Thoracic aorta (tissue), 2 donors: ENCODE measurements at regions not wholly inside any gene's neighbourhood (a gene's known extent, or its start where the extent isn't known, plus 50 kb on each side); places are given as distances from the start of the nearest gene placed in this dataset.

Source experiments
- ATAC-seq: fragments of 150-250 bp; one replicate; pipeline ENCODE4 v1.8.0; 2017; ENCODE audit warnings: low read depth; ENCODE audit not compliant: insufficient number of reproducible peaks, low FRiP score
- DNase-seq: peaks from one replicate; pipeline ENCODE4 v3.0.0-alpha.2; 2020; ENCODE audit warnings: low spot score
- H3K27ac ChIP-seq, 2 donors: fragments of 200-600 bp; sonication (generic); 1 replicate in 1 of 2; 2 replicates in 1 of 2; pipeline ENCODE4 v1.5.1; 2016; ENCODE audit warnings: mild to moderate bottlenecking in 2 of 2, moderate library complexity in 2 of 2
- H3K27me3 ChIP-seq: fragments of 200-600 bp; sonication (generic); replicated peaks from 2 replicates; pipeline ENCODE4 v1.6.0; 2016; ENCODE audit warnings: mild to moderate bottlenecking; ENCODE audit not compliant: insufficient read depth
- H3K36me3 ChIP-seq: fragments of 200-600 bp; sonication (generic); one replicate; pipeline ENCODE4 v1.5.1; 2016
- H3K4me1 ChIP-seq, 2 donors: fragments of 200-600 bp; sonication (generic); 1 replicate in 1 of 2; 2 replicates in 1 of 2; pipeline versions ENCODE4 v1.5.1 to v1.6.0; 2016; ENCODE audit warnings: low read depth in 2 of 2, mild to moderate bottlenecking in 1 of 2; ENCODE audit not compliant: control insufficient read depth in 1 of 2
- H3K4me3 ChIP-seq: fragments of 200-600 bp; sonication (generic); 2 replicates; pipeline ENCODE4 v1.5.1; 2016; ENCODE audit warnings: mild to moderate bottlenecking
- H3K9me3 ChIP-seq: fragments of 200-600 bp; sonication (generic); 2 replicates; pipeline ENCODE4 v1.5.1; 2016
- TF ChIP-seq, protein P1 (sequence below): fragments of 200-600 bp; sonication (generic); IDR thresholded peaks from one replicate; pipeline ENCODE4 v1.5.1; 2019; ENCODE audit warnings: antibody characterized with exemption

DNA sequence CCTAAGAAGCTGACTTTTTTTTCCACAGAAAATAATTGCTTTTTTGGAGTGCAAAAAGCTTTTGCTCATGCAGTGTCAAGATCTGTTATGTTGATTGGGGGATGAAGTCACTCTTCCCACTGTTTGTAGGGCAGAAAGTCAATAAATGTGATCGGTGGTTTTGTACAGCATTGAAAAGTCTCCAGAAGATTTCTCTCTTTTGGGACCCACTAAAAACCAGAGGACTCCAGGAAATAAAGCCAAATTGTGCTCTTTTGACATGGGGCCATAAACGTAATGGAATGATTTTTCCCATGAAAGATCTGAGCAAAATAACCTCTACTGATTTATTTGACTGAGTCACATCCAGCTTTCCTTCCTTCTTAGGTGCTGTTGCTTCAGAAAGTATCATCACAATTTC, 122.5 kb downstream of the SNAPC1 start:
- no peak for ATAC-seq
- no peaks in the 10 kb centered on the region for H3K27me3 ChIP-seq
- TF ChIP-seq, protein P1, sequence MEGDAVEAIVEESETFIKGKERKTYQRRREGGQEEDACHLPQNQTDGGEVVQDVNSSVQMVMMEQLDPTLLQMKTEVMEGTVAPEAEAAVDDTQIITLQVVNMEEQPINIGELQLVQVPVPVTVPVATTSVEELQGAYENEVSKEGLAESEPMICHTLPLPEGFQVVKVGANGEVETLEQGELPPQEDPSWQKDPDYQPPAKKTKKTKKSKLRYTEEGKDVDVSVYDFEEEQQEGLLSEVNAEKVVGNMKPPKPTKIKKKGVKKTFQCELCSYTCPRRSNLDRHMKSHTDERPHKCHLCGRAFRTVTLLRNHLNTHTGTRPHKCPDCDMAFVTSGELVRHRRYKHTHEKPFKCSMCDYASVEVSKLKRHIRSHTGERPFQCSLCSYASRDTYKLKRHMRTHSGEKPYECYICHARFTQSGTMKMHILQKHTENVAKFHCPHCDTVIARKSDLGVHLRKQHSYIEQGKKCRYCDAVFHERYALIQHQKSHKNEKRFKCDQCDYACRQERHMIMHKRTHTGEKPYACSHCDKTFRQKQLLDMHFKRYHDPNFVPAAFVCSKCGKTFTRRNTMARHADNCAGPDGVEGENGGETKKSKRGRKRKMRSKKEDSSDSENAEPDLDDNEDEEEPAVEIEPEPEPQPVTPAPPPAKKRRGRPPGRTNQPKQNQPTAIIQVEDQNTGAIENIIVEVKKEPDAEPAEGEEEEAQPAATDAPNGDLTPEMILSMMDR, result no peak

DNA sequence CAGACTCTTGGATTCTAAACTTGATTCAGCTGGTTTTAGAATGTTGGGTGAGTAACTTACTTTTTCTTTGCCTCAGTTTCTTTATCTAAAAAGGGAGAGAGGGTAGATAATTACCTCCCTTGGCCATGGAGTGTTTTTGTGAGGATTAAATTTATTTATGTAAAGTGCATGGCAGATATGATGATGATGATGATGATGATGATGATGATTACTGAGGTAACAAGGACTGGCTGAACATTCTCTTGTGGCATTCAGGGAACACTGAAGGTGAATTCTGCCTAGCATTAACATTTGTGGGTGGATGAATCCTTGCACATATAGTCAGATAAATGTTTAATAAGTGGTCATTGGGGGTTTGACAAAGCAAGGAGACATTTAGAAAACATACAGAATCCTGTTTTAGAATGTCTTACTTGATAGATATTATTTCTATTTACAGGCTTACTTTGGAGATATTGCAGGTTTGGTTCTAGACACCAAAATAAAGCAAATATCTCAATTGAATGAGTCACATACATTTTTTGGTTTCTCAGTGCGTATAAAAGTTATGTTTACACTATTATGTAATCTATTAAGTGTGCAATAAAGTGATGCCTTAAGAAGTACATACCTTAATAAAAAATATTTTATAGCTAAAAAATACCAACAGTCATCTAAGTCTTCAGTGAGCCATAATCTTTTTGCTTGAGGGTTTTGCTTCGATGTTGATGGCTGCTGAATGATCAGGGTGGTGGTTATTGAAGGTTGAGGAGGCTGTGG, 123.2 kb downstream of the SNAPC1 start:
- H3K27me3 ChIP-seq, result no peaks in the 10 kb centered on the region
- no peaks in the 10 kb centered on the region for H3K4me1 ChIP-seq
- no peak overlapping the region for H3K4me3 ChIP-seq
- no peaks in the 10 kb centered on the region for H3K9me3 ChIP-seq
- H3K36me3 ChIP-seq, result no peaks in the 10 kb centered on the region
- TF ChIP-seq, protein P1, result no peak
- DNase-seq, result no peak
- no peak overlapping the region for H3K27ac ChIP-seq
- no peak for ATAC-seq

More for the DNA sequence above, 122.5 kb downstream of the SNAPC1 start:
- no peak overlapping the region for H3K27ac ChIP-seq
- no peaks in the 10 kb centered on the region for H3K36me3 ChIP-seq
- no peak overlapping the region for H3K4me3 ChIP-seq
- no peak for DNase-seq
- H3K9me3 ChIP-seq, result no peaks in the 10 kb centered on the region
- H3K4me1 ChIP-seq, result no peaks in the 10 kb centered on the region

DNA sequence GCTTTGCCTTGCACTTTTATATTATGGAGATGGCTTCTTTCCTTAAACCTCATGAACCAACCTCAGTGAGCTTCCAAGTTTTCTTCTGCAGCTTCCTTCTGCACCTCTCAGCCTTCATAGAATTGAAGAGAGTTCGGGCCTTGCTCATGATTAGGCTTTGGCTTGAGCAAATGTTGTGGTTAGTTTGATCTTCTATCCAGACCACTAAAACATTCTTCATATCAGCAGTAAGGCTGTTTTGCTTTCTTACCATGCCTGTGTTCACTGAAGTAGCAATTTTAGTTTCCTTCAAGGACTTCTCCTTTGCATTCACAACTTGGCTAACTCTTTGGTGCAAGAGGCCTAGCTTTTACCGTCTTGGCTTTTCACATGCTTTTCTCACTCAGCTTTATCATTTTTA, 125.4 kb downstream of the SNAPC1 start:
- Histone ChIP-seq H3K4me1 (no peaks in the 10 kb centered on the region), H3K9me3 (no peaks in the 10 kb centered on the region), H3K27ac (no peak overlapping the region), H3K27me3 (no peaks in the 10 kb centered on the region), H3K4me3 (no peak overlapping the region), H3K36me3 (no peaks in the 10 kb centered on the region)
- TF ChIP-seq, protein P1, result no peak
- DNase-seq, result no peak
- no peak for ATAC-seq

DNA sequence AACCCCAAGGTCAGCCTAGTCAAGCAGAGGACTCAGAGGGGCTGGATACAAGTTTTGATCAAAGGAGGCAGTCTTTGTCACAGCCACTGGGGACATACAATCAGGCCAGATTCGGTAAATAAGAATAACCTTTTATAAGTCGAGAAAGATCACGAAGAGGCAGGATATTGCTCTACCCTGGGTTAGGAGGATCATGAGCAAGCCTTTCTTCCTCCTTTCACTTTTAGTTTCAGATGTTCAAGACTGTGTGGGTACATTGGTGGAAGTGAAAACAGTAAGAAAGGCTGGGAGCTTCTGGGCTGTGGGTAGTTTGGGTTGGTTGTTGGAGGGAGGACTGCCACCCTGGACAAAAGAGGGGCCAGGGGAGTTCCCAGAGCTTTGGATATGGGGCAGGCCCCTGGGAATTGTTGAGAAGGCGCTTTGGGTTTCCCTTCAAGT, 127.7 kb downstream of the SNAPC1 start:
- Histone ChIP-seq H3K4me3 (peak overlapping the region; percentile 9), H3K4me1 (no peaks in the 10 kb centered on the region), H3K9me3 (no peaks in the 10 kb centered on the region), H3K27ac (no peak overlapping the region), H3K27me3 (no peaks in the 10 kb centered on the region), H3K36me3 (no peaks in the 10 kb centered on the region)
- ATAC-seq, result peak; percentile 29
- TF ChIP-seq, protein P1, result no peak
- DNase-seq, result no peak

DNA sequence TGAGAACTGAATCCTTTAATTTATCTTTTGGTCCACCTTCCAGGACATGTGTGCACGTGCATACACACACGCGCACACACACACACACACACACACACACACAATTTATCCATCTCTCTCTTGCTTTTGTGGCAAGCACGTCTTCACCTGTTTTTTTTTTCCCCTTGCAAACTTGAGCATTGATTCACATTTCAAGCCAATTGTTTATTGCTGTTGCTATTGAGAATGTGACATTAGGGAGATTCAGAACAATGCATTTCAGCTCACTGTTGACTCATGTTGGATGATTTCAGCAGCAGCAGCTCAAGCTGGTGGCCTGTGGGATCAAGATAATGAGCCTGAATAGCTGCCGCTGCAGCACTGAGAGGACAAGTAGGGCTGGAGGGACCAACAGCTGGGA, 128.9 kb downstream of the SNAPC1 start:
- Histone ChIP-seq H3K4me1 (no peaks in the 10 kb centered on the region), H3K27ac (no peak overlapping the region), H3K9me3 (no peaks in the 10 kb centered on the region), H3K36me3 (no peaks in the 10 kb centered on the region), H3K27me3 (no peaks in the 10 kb centered on the region), H3K4me3 (no peak overlapping the region)
- TF ChIP-seq, protein P1, result no peak
- ATAC-seq, result no peak
- no peak for DNase-seq
